ENCODE measurements at regions not wholly inside any gene's neighbourhood (a gene's known extent, or its start where the extent isn't known, plus 50 kb on each side); places are given as distances from the start of the nearest gene placed in this dataset.
"Not testable (repeated sequence)": the region's sequence is repeated elsewhere in the genome, so short reads cannot be mapped to it uniquely, and the experiment has no call there.

- no peaks in the 10 kb centered on the region for H3K9me3 ChIP-seq
- TF ChIP-seq CTCF (IDR thresholded peaks at IDR 0.05) (no peak), POLR2A (IDR thresholded peaks at IDR 0.05) (no peak)
- H3K4me3 ChIP-seq, result no peak overlapping the region
- intact Hi-C loops (cut with DNase I; ENCODE audit: low total_unique reads), result no loop called here
- WGBS, 2 donors, result 71 to 79% methylated on average over 2 of the region's 2 CpGs
- H3K36me3 ChIP-seq (ENCODE audit: low read depth, missing control alignments), result no peaks in the 10 kb centered on the region
- no peak overlapping the region for H3K27ac ChIP-seq
- H3K4me1 ChIP-seq, result no peaks in the 10 kb centered on the region
- DNase-seq, result no peak
- no peaks in the 10 kb centered on the region for H3K27me3 ChIP-seq
Observed at GRCh38 chr6:80991316-80991715, 761.2 kb downstream of the TENT5A start.

- no peak for TF ChIP-seq CTCF (IDR thresholded peaks at IDR 0.05)
- no peak for TF ChIP-seq POLR2A (IDR thresholded peaks at IDR 0.05)
- intact Hi-C loops (cut with DNase I; ENCODE audit: low total_unique reads), result no loop called here
- WGBS, 2 donors, result 79 to 89% methylated on average over 3 of the region's 3 CpGs
- Histone ChIP-seq H3K9me3 (no peaks in the 10 kb centered on the region), H3K4me1 (no peaks in the 10 kb centered on the region), H3K27me3 (no peaks in the 10 kb centered on the region), H3K4me3 (no peak overlapping the region), H3K36me3 (ENCODE audit: low read depth, missing control alignments) (no peaks in the 10 kb centered on the region), H3K27ac (no peak overlapping the region)
- no peak for DNase-seq
Observed at GRCh38 chr6:80988892-80989291, 763.6 kb downstream of the TENT5A start.

- intact Hi-C loops (cut with DNase I; ENCODE audit: low total_unique reads), result no loop called here
- DNase-seq, result no peak
- Histone ChIP-seq H3K4me3 (no peak overlapping the region), H3K27ac (no peak overlapping the region), H3K36me3 (ENCODE audit: low read depth, missing control alignments) (no peaks in the 10 kb centered on the region), H3K4me1 (no peaks in the 10 kb centered on the region), H3K9me3 (no peaks in the 10 kb centered on the region), H3K27me3 (no peaks in the 10 kb centered on the region)
- 72 to 74% methylated on average over 3 of the region's 3 CpGs for WGBS, 2 donors
- TF ChIP-seq CTCF (IDR thresholded peaks at IDR 0.05) (no peak), POLR2A (IDR thresholded peaks at IDR 0.05) (no peak)
Observed at GRCh38 chr6:80988286-80988685, 764.2 kb downstream of the TENT5A start.

GRCh38 chr6:80981226-80981625 is 771.3 kb downstream of the TENT5A start:
- H3K27me3 ChIP-seq; H3K36me3 ChIP-seq (ENCODE audit: low read depth, missing control alignments); DNase-seq; H3K27ac ChIP-seq; intact Hi-C loops (cut with DNase I; ENCODE audit: low total_unique reads); H3K9me3 ChIP-seq; H3K4me3 ChIP-seq; H3K4me1 ChIP-seq: not testable (repeated sequence)
- WGBS, 2 donors, result 85 to 96% methylated on average over 2 of the region's 2 CpGs

GRCh38 chr6:80976336-80976735 is 776.1 kb downstream of the TENT5A start:
- intact Hi-C loops (cut with DNase I; ENCODE audit: low total_unique reads), result no loop called here
- H3K4me3 ChIP-seq, result no peak overlapping the region
- no peaks in the 10 kb centered on the region for H3K4me1 ChIP-seq
- H3K27ac ChIP-seq, result no peak overlapping the region
- H3K9me3 ChIP-seq, result no peaks in the 10 kb centered on the region
- H3K36me3 ChIP-seq (ENCODE audit: low read depth, missing control alignments), result no peaks in the 10 kb centered on the region
- DNase-seq, result no peak
- TF ChIP-seq POLR2A (IDR thresholded peaks at IDR 0.05), result no peak
- no peak for TF ChIP-seq CTCF (IDR thresholded peaks at IDR 0.05)
- WGBS, 2 donors, result 86 to 87% methylated on average over 3 of the region's 3 CpGs
- no peaks in the 10 kb centered on the region for H3K27me3 ChIP-seq

Data from testis (tissue), 2 donors.